ENCODE measurements at regions not wholly inside any gene's neighbourhood (a gene's known extent, or its start where the extent isn't known, plus 50 kb on each side); places are given as distances from the start of the nearest gene placed in this dataset.
"Not testable (repeated sequence)": the region's sequence is repeated elsewhere in the genome, so short reads cannot be mapped to it uniquely, and the experiment has no call there.

DNA sequence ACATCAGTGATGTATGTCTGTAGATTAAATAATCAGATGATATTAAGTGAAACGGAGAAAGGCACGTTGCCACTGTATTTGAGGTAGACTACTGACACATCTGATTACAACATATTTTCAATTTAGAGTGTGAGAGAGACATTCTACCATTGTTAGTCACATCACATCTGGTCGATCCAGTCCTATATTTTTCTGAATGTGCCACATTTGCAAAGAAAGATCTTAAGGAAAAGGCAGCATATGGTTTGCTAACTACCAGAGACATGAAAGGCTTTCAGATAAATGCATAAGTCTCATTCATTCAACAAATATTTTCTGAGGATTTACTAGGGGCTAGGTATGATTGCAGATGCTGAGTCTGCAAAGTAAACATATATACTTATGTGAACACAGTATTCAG lies 114.3 kb upstream of the RUNX1 start:
- no peak for DNase-seq (ENCODE audit: low spot score)

DNA sequence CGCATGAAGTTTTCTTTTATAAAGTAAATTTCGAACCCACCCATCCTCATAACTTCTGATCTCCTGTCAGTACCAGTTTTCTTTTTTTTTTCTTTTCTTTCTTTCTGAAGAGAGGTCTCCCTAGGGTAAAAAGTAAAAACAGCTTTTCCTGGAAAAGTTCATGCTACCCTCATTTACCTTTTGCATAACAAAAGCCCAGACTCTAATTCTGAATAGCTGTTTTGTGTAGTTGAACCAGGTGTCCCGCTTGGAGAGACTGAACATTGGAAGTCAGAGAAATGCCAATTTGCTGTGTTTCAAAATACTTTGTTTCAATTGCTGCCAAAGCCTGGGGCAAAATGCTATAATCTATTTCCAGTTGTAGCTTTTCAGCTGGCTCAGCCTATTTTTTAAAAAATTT lies 113.7 kb upstream of the RUNX1 start:
- DNase-seq (ENCODE audit: low spot score) = no peak

DNA sequence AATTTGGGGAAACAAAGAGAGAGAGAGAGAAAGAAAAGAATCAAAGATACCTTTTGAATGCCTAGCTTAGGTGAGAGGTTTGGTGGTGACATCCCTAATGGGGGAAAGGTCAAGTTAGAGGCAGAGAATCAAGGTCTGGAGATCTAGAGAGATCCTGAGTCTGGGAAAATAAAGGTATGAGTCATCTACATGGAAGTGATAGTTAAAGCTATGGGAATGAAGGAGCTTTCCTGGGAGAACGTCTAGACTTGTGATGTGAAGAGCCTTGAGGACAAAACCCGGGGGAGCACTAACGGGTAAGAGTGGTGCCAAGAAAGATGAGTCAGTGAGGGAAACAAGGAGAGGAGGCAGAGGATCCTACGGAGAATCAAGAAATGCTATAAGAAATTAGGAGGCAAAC lies 110.8 kb upstream of the RUNX1 start:
- no peak for DNase-seq (ENCODE audit: low spot score)

DNA sequence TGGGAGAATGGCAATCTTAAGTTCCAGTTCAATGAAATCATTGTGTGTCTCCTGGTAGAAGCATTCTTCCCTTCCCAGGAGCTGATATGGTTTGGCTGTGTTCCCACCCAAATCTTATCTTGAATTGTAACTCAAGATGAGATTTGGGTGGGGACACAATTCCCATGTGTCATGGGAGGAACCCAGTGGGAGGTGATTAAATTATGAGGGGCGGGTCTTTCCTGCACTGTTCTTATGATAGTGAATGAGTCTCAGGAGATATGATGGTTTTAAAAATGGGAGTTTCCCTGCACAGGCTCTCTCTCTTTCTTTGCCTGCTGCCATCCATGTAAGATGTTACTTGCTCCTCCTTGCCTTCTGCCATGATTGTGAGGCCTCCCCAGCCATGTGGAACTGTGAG lies 108.3 kb upstream of the RUNX1 start:
- DNase-seq (ENCODE audit: low spot score) = not testable (repeated sequence)

DNA sequence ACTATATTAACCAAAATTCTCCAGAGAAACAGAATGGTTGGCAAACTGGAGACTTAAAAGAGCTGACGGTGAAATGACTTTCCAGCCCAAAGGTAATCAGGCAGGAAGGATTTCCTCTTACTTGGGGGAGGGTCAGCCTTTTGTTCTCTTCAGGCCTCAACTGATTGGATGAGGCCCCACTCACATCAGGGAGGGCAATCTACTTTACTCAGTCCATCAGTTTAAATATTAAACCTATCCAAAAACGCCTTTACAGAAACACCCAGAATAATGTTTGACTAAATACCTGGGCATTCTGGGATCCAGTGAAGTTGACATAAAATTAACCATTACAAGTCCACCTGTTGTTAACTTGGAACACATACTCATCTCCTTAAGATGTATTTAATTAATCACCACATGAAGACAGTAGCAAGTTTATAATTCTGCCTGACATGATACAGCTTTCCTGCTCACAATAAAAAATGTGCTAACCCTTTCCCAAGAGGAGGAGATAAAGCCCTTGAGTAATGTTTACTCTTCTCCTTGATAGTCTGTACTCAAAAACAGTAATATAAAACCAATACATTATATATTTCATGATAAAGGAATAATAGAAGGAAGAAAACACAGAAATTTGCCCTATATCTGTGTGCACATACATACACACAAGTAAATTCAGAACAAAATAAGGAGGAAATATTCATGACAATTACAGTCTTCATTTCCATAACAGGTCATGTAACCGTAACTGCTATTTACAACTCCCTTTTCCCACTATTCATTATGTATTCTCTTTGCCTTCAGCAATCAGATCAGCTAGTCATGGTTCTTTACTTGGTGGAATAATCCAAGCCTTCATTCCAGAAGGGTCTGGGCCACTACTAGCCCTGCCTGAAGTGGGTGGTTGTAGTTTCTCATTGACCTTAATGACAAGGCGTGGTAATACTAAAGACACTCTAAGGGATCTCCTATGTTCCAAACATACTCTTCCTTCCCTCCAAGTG lies 107.5 kb upstream of the RUNX1 start:
- no peak for DNase-seq (ENCODE audit: low spot score)

DNA sequence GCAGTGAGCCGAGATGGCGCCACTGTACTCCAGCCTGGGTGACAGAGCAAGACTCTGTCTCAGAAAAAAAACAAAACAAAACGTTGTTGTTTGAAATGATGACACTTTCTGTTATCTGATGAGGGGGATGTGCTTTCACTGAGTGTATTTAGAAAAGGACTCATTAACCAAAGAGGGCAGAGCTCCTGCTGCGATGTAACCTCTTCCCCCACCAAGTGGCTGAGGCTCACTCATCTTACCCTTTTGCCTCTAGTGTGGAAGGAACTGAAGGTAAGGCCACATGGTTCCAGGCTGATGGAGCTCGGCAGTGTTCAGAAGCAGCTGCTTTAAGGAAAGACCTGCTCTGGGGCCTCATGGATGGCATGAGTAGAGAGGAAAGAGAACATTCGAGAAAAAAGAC lies 105.7 kb upstream of the RUNX1 start:
- DNase-seq (ENCODE audit: low spot score) = no peak

DNA sequence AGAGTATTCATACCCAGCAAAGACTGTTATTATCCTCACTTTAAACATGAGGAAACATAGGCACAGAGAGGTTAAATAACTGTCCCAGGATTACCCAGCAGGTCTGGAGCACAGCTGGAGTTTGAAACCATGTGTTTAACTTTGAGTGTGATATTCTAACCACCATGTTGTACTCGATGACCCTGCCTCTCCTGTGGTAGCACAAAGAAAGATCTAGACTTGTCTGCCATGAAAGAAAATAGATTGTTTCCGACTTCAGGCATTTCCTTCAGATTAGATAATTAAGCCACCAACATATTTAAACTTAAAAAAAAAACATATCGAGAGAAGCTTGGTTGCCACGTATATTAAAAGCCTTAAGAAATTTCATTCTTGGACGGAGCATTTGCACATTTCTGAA lies 104.6 kb upstream of the RUNX1 start:
- DNase-seq (ENCODE audit: low spot score) = no peak

DNA sequence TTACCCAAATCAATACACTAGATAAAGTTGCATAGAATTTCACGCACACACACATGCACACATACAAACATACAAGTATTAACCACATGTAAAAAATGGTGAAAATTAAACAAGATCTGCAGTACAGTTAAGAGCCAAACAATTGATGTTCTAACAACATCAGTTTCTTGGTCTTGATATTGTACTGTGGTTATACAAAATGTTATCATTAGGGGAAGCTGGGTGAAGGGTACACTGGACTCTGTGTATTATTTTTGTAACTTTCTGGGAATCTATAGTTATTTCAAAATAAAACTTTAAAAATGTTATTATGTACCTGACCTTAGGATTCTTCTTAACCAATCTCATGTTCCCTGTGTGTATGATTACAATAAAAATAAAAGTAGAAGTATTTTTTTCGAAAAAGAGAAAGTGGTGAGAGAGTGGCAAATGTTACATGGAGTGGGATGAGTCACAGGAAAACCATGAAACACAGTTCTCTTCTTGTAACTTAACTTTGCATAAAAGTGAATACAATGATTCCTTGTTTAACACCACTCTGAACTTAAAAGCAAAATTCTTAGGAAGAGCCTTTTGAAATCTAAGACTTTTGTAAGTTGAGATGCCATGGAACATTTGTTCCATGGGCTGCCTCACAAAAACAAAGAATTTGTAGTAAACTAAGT lies 101.6 kb upstream of the RUNX1 start:
- peak; percentile 6 for DNase-seq (ENCODE audit: low spot score)

DNA sequence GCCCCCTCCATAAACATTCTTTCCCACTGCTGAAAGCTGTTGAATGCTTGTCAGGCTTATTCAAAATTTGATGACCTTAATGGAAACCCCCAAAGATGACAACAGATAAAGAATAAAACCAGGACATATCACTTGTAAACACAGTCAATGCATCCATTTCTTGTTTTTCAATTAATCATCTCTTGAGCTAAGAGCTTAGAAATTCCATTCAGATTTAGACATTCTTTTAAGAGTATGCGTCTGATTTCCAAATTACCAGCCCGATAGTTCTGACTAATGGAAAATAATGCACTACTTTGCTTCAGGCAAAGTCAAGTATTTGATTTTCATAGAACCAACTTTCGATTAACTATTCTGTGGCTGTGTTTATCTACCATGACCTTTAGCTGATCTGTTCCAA lies 100.6 kb upstream of the RUNX1 start:
- no peak for DNase-seq (ENCODE audit: low spot score)

DNA sequence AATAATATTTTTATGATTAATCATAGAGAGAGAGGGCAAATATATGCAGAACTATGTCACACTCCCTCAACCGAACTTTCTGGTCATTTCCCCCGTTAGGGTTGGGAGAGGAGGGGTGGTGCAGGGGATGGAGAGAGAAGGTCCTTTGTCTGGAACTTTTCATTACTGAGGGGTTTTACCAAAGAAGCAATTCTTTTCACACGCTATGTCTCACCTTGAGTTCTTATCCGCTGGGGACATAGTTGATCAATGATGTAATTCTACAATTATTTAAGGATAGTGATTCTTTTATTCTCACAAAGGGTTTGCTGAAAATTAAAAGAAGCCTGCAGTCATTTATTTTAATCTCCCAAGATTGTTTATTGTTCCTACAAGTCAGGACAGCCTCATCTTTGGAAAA lies 98.3 kb upstream of the RUNX1 start:
- no peak for DNase-seq (ENCODE audit: low spot score)

DNA sequence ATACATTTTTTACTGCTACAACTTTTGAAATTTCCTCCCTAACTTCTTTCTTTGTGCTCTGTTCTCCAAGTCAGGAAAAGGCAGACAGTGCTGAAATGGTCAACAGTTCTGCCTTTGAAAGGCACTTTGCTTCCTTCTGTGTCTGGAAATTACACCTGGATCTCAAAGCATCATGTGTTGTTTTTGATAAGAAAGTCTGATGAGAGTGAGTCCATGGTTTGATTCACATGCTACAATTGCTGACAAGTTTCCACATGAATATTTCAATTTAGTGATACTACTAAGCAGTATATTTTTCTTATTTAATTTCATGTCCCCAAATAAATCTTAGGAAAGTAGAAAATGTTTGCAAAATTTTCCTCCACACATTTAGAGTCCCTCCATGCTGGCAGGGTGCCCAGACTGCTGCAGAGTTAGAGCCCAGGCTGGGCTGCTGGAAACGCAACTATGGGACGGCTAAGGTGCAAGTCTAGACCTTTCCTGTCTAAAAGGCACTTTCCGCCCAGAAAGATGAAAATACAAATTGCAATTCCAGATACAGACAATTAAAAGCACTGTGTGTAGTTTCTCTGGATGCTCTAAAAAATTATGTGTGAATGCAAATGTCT lies 96.6 kb upstream of the RUNX1 start:
- no peak for DNase-seq (ENCODE audit: low spot score)

DNA sequence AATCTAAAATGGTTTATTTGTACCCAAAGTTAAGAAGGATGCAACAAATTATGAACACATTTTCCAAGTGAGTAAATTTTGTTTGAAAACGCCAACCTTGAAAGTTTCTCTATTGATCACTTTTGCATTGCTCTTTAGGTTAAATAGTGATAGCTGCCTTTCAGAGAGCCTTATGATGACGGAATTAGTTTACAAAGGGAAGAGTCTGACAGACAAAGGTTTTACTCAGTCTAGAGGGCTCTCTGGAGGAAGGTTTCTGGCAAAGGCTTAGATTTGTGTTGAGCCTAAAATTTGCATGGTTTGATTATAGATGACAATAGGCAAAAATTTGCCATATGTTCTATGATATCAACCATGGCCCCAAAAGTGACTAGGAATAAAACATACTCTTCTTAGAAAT lies 95.9 kb upstream of the RUNX1 start:
- no peak for DNase-seq (ENCODE audit: low spot score)

DNA sequence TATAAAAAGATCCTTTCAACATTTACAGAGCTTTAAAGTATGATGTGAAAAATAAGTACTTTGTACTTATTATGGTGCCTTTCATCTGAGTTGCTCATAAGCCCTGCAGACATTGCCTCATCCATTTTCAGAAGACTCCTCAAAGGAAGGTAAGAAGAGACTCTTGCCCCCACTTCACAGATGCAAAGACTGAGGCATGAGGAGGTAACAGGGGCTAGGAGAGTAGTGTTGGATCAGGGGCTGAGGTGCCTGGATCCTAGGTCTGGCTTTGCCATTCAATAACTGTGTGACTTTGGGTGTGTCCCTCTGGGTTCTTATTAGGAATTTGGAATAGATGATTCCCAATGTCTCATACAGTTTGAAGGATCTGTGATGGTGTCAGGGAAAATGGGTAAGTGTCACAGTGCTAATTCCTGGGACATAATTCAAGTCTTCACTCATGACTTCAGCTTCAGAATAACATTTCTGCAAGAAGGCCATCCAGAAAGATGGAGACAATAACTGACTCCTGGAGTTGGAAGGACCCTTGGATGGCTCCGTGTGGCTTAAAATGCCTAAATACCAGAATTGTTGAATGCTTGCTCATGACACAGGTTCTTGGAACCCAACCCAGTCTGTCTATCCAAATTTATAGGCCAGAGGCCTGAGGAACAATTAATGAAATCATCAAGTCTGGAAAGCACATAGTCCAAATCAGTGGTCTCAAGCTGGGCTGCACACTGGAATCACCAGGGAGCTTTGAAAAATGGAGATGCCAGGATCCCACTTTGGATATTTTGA lies 93.1 kb upstream of the RUNX1 start:
- DNase-seq (ENCODE audit: low spot score) = no peak

DNA sequence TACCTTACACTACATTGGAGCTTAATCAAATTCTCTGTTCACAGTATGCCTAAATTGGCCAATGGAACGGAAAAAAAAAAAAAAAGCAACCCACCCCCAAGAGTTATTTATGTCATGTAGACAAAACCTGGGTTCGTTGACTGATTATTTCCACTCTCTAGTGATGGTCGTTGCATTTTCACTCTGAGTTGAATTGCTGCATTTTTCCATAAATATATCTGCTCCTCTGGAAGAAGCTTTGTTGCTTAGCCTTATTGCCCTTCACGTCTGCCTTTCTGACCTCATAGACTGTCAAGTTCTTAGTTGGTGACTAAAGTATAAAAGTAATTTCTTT lies 90.2 kb upstream of the RUNX1 start:
- peak; percentile 4 for DNase-seq (ENCODE audit: low spot score)

DNA sequence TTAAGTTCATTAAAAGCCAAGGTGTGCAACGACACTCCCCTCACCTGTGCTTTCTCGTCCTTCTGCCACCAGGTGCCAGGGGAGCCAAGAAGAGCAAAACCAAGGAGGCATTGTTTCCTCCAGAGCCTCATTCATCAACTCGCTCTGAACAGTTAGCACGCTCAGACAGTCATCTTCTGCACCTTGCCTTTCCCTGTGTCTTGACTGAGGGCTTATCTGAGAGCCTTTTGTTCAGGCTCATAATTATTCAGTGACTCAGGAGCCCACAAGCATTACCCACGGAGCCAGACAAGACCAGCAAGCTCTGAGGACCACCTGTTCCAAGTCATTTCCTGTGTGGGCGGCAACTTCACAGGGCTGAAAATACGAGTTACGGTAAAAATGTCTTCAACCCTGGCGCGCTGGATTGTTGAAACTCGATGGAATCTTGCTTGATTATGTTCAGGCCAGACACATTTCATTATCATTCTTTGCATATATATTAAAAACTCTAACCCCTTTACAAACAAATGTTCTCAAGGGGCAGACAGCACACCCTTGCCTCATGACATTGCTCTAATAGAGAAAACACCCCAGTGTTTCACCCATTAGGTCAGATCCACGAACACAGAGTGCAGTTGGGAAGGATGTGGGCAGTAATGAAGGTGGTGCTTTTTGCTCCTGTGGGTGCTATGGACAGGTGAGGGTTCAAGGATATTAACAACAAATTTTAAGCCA lies 89.7 kb upstream of the RUNX1 start:
- peak; percentile 8 for DNase-seq (ENCODE audit: low spot score)

DNA sequence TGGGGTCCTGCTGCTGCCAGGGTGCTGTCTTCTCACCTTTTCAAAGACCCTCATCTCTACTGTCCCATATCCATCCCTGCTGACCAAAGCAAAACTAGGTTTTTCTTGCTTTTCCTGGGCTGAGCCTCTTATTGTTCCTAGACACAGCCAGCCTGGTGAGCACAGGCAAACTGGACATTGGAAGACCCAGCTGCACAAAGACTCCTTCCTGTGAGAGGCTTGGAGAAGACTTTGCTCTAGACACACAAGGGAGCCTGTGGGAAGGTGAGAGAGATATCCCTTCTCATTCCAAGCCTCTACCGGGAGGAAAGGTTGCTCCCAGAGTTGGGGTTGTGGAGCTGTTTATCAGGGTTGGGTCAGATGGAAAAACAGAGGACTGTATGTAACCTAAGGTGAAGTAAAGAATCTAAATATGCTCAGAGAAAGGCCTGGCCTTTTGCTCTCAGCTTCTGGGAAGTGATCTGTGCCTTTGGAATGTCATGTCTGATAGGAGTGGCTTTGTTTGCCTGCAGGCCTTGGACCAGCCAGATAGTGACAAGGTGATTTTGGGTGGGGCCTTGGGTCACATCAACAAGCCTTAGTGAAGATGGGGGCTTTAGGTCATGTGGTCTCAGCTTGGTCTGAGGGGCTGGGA lies 87.6 kb upstream of the RUNX1 start:
- DNase-seq (ENCODE audit: low spot score) = no peak

DNA sequence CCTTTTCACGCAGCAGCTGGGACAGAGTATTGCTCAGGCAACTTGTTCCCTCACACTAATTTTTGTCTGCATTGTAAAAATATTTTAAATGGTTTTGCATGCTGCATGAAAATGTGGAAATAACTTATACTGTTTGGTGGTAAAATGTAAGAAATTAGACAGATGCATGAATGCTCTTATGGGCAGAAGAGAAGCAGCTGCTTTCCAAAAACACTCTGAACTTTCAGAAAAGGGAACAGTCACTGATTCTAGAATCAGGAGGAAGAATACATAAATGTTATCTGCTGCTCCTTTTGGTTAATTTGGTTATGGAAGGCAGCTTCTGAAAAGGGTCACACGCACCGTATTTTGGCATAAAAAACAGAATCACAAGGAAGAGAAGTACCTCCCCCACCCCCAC lies 87.0 kb upstream of the RUNX1 start:
- no peak for DNase-seq (ENCODE audit: low spot score)

DNA sequence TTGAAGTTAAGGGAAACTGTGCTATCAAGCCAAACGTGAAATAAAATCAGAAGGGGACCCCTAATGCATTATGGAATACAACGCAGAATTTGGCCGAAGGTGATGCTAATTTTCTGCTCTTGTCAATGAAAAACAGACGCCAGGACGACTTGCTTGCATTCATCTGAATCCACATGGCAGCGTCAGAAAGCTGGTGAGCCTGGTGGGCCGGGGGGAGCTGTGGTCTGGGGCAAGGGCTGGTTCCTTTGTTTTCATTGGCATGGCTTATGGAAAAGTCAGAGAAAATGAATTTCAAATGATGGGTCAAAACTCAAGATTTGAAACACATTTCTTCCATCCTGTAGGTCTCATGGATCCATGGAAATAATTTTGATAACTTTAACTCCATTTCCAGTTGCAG lies 86.4 kb upstream of the RUNX1 start:
- DNase-seq (ENCODE audit: low spot score) = no peak

DNA sequence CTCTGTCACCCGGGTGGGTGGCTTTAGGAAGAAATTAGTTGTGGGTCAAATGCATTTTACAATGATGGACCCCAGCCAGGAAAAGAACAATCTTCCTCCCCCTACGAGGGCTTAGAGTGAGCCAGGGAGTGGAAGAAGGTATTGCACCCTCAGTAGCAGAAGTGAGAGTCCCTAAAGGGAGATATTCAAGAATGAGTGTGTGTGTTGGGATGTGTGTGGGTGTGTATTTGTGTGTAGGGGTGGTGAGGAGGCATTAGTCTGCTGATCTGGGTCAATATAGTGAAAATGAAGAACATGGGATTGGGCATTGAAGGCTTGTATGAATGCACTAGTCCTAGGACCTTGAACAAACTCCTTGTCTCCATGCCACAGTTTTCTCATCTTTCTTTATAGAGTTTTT lies 85.2 kb upstream of the RUNX1 start:
- no peak for DNase-seq (ENCODE audit: low spot score)

DNA sequence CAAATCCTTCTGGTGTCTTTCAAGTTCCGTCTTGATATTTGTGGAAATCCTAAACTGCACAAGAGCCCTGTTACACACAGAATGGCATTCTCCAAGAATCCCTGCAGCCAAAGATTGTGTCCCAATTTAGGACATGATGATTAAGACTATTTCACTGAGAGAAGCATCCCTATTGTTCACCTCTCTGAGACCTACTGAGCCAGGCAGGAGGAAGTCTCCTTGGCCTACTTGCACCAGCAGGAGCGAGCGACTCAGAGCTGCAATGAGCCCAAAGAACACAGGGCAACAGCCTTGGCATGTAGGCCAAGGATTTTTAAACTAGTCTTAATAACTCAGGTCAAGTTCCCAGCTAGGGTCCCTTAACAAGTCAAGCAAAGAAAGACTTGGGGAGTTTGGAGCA lies 79.4 kb upstream of the RUNX1 start:
- DNase-seq (ENCODE audit: low spot score) = no peak

DNA sequence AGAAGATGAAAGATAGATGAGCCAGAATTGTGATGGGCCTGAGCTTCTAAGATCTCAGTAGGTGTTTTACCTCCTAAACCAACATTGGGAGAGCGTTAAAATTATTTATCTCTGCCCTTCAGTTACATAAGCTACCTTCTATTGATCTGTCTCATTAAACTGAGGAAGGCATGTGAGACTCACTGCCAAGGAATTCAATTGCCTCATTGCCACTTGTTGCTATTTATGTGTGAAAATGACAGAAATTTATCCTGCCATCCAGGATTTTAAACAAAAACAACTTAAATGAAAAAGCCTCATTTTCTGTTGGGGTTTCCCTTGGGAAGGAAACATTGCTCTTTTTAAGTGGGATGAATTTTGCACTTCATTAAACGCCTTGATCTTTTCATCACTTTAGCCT lies 78.7 kb upstream of the RUNX1 start:
- DNase-seq (ENCODE audit: low spot score) = no peak

All from activated CD4-positive, alpha-beta T cell treated with anti-CD3 and anti-CD28 coated beads, Interleukin-2, Interleukin-4, amounts not matched to agents 100 ng/mL and 50 ng/mL, durations not matched to agents 16 hours and 8 hours (primary cell).